ENCODE measurements at regions not wholly inside any gene's neighbourhood (a gene's known extent, or its start where the extent isn't known, plus 50 kb on each side); places are given as distances from the start of the nearest gene placed in this dataset.

DNA sequence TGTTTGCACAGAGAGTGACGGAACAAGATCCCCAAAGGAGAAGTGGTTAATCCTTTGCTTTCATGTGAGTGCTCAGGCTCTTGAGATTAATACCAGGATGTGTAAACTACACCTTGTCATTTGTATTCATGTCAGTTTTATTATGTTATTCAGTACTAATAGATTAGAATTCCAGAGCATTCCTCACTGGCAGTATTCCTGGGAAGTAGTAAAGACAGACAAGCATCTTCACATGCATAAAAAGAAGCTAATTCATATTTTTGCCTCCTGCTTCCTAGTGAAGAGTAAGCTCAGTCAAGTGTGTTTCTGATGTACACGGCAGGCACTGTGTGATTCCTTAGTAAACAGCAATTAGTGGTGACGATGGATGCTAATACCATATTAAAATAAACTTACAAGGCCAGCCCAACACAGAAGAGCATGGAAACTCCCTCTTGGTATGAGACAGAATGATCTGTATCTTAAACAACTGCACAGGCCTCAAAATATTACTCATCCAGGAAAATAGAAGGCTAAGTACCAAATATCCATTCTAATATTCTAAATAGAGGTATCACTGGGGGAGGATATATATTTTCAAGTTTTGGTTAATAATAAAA, 336.8 kb upstream of the MCTP2 start:
- Histone ChIP-seq H3K14ac (replicated peaks; ENCODE audit: low read depth, low read length) (no peak overlapping the region), H3K27me3 (ENCODE audit: control insufficient read depth, insufficient read depth, low read length) (no peaks in the 10 kb centered on the region), H3K79me1 (ENCODE audit: low read depth in 1 of 2, low read length in 2 of 2) (no peaks in the 10 kb centered on the region), H3K4me1 (ENCODE audit: control insufficient read depth, insufficient read depth, low read length) (no peaks in the 10 kb centered on the region), H3K23ac (ENCODE audit: low read depth, low read length) (no peak overlapping the region), H4K20me1 (ENCODE audit: insufficient read depth, low read length) (no peaks in the 10 kb centered on the region), H3K27ac (ENCODE audit: insufficient read depth, low read length) (no peak overlapping the region), H3K18ac (ENCODE audit: low read depth, low read length) (no peak overlapping the region), H3K4me2 (ENCODE audit: low read depth, low read length) (no peak overlapping the region), H3K9me1 (ENCODE audit: insufficient read depth, low read length) (no peaks in the 10 kb centered on the region), H3K56ac (ENCODE audit: extremely low read depth, insufficient read depth, low read length) (no peak overlapping the region), H3K36me3 (ENCODE audit: control insufficient read depth, insufficient read depth, low read length) (no peaks in the 10 kb centered on the region), H3K9ac (ENCODE audit: low read depth, low read length) (no peak overlapping the region), H2BK15ac (ENCODE audit: low read depth, low read length) (no peak overlapping the region), H2AK9ac (replicated peaks; ENCODE audit: low read depth, low read length, poor library complexity) (no peak overlapping the region), H2AK5ac (ENCODE audit: low read depth, low read length) (no peak overlapping the region), H3K9me3 (ENCODE audit: control insufficient read depth, insufficient read depth, low read length) (peaks cover 5% of the 10 kb centered on the region), H2BK5ac (ENCODE audit: low read depth, low read length, poor library complexity, severe bottlenecking) (no peak overlapping the region), H4K5ac (ENCODE audit: low read depth, low read length) (no peak overlapping the region), H3K4me3 (ENCODE audit: insufficient read depth, low read depth, low read length) (no peak overlapping the region), H2BK20ac (ENCODE audit: low read depth, low read length) (no peak overlapping the region), H4K91ac (ENCODE audit: insufficient read depth, low read depth, low read length) (no peak overlapping the region), H2BK120ac (ENCODE audit: low read depth, low read length) (no peak overlapping the region), H3K4ac (ENCODE audit: low read depth, low read length) (no peak overlapping the region), H4K8ac (ENCODE audit: low read depth in 2 of 2, low read length in 2 of 2) (no peak overlapping the region), H2AFZ (replicated peaks; ENCODE audit: low read length, poor library complexity) (no peak overlapping the region)
- no peak for ATAC-seq (ENCODE audit: low read depth)
- BruUV-seq (replicated peaks), result no TSS peak
- dilution Hi-C loops (cut with HindIII; ENCODE audit: low sequenced_read_pairs, unreplicated experiment) (no loop called here), intact Hi-C loops (cut with micrococcal nuclease) (no loop called here), in situ Hi-C loops (cut with MboI; ENCODE audit: low sequenced_read_pairs) (no loop called here)
- no peak for DNase-seq
- ChIA-PET CTCF (no interaction called here), POLR2A (ENCODE audit: unreplicated experiment) (no interaction called here)
- no peak for TF ChIP-seq POLR2A (IDR thresholded peaks at IDR 0.05; ENCODE audit: low read depth, low read length)
- no peak for TF ChIP-seq FOS (IDR thresholded peaks at IDR 0.05; ENCODE audit: low read depth, low read length)
- TF ChIP-seq MAFK (IDR thresholded peaks at IDR 0.05; ENCODE audit: low read depth, low read length), result no peak
- TF ChIP-seq, protein P1, sequence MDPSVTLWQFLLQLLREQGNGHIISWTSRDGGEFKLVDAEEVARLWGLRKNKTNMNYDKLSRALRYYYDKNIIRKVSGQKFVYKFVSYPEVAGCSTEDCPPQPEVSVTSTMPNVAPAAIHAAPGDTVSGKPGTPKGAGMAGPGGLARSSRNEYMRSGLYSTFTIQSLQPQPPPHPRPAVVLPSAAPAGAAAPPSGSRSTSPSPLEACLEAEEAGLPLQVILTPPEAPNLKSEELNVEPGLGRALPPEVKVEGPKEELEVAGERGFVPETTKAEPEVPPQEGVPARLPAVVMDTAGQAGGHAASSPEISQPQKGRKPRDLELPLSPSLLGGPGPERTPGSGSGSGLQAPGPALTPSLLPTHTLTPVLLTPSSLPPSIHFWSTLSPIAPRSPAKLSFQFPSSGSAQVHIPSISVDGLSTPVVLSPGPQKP (IDR thresholded peaks at IDR 0.05; ENCODE audit: borderline replicate concordance, low read depth, low read length), result no peak
- TF ChIP-seq CEBPB (IDR thresholded peaks at IDR 0.05; ENCODE audit: low read depth, low read length), result no peak
- no peak for TF ChIP-seq MXI1 (IDR thresholded peaks at IDR 0.05; ENCODE audit: borderline replicate concordance, low read depth, low read length)
- no peak for TF ChIP-seq MAZ (IDR thresholded peaks at IDR 0.05; ENCODE audit: borderline replicate concordance, low read depth, low read length)
- no peak for TF ChIP-seq SMC3 (IDR thresholded peaks at IDR 0.05; ENCODE audit: low read depth, low read length)
- no peak for TF ChIP-seq BHLHE40 (IDR thresholded peaks at IDR 0.05; ENCODE audit: low read depth, low read length)
- TF ChIP-seq, protein P2, sequence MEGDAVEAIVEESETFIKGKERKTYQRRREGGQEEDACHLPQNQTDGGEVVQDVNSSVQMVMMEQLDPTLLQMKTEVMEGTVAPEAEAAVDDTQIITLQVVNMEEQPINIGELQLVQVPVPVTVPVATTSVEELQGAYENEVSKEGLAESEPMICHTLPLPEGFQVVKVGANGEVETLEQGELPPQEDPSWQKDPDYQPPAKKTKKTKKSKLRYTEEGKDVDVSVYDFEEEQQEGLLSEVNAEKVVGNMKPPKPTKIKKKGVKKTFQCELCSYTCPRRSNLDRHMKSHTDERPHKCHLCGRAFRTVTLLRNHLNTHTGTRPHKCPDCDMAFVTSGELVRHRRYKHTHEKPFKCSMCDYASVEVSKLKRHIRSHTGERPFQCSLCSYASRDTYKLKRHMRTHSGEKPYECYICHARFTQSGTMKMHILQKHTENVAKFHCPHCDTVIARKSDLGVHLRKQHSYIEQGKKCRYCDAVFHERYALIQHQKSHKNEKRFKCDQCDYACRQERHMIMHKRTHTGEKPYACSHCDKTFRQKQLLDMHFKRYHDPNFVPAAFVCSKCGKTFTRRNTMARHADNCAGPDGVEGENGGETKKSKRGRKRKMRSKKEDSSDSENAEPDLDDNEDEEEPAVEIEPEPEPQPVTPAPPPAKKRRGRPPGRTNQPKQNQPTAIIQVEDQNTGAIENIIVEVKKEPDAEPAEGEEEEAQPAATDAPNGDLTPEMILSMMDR (conservative IDR thresholded peaks at IDR 0.05; ENCODE audit: low read depth, low read length), result no peak
- no peak for TF ChIP-seq NFE2L2 (IDR thresholded peaks at IDR 0.05; ENCODE audit: low read depth, low read length)
- TF ChIP-seq RFX5 (IDR thresholded peaks at IDR 0.05; ENCODE audit: low read depth, low read length), result no peak
- no CpG with 5 or more reads among the region's 3 CpGs for WGBS, 2 experiments (ENCODE audit: extremely low coverage in 2 of 2, insufficient read length in 1 of 2)
